CD14-positive monocyte (primary cell): ENCODE measurements at regions not wholly inside any gene's neighbourhood (a gene's known extent, or its start where the extent isn't known, plus 50 kb on each side); places are given as distances from the start of the nearest gene placed in this dataset.

Experiments
- DNase-seq, 3 donors: peaks; one replicate each; pipeline ENCODE4 v3.0.0-alpha.2; 2011 to 2022
- H2AFZ ChIP-seq: 2 replicates; pipeline ENCODE4 v1.6.0; 2012; ENCODE audit warnings: mild to moderate bottlenecking, low read depth, low read length, inconsistent platforms; ENCODE audit not compliant: insufficient read depth, poor library complexity, severe bottlenecking
- H3K27ac ChIP-seq, 2 donors: 1 replicate in 1 of 2; 2 replicates in 1 of 2; pipeline ENCODE4 v1.5.1; 2012 to 2013; ENCODE audit warnings: low read length in 2 of 2, control low read depth in 1 of 2, inconsistent platforms in 1 of 2, low read depth in 1 of 2, mild to moderate bottlenecking in 1 of 2
- H3K27me3 ChIP-seq, 2 donors: one replicate each; pipeline versions ENCODE4 v1.6.0 to v1.6.1; 2011 to 2013; ENCODE audit warnings: low read length in 2 of 2; ENCODE audit not compliant: control insufficient read depth in 2 of 2, insufficient read depth in 2 of 2
- H3K36me3 ChIP-seq, 2 donors: replicated peaks in 1 of 2; 1 replicate in 1 of 2; 2 replicates in 1 of 2; pipeline versions ENCODE4 v1.5.1 to v1.6.1; 2012 to 2013; ENCODE audit warnings: low read length in 2 of 2, control low read depth in 1 of 2, inconsistent platforms in 1 of 2, mild to moderate bottlenecking in 1 of 2; ENCODE audit not compliant: insufficient read depth in 2 of 2, control insufficient read depth in 1 of 2
- H3K4me1 ChIP-seq, 2 donors: 1 replicate in 1 of 2; 2 replicates in 1 of 2; pipeline versions ENCODE4 v1.5.1 to v1.6.1; 2012 to 2013; ENCODE audit warnings: low read length in 2 of 2, control low read depth in 1 of 2, inconsistent platforms in 1 of 2, mild to moderate bottlenecking in 1 of 2, moderate library complexity in 1 of 2; ENCODE audit not compliant: insufficient read depth in 2 of 2, control insufficient read depth in 1 of 2
- H3K4me2 ChIP-seq: replicated peaks from 2 replicates; pipeline ENCODE3; 2012; ENCODE audit warnings: low read length, moderate library complexity, mild to moderate bottlenecking; ENCODE audit not compliant: poor library complexity, severe bottlenecking; ENCODE audit errors: extremely low read depth
- H3K4me3 ChIP-seq, 3 experiments: fragments of 200-600 bp in 1 of 3; sonication (generic) in 1 of 3; replicated peaks in 1 of 3; 1 replicate in 2 of 3; 2 replicates in 1 of 3; pipeline ENCODE4 v1.5.1; 2011 to 2013; ENCODE audit warnings: low read length in 3 of 3, mild to moderate bottlenecking in 3 of 3, control low read depth in 2 of 3, low read depth in 2 of 3, inconsistent platforms in 1 of 3, moderate library complexity in 1 of 3
- H3K79me2 ChIP-seq: 2 replicates; pipeline ENCODE4 v1.6.0; 2012; ENCODE audit warnings: mild to moderate bottlenecking, control low read depth, inconsistent platforms, low read length, moderate library complexity; ENCODE audit not compliant: insufficient read depth
- H3K9ac ChIP-seq: 2 replicates; pipeline ENCODE4 v1.6.0; 2017; ENCODE audit warnings: low read length, mild to moderate bottlenecking; ENCODE audit not compliant: insufficient read depth, poor library complexity, severe bottlenecking
- H3K9me3 ChIP-seq, 2 donors: replicated peaks in 1 of 2; 1 replicate in 1 of 2; 2 replicates in 1 of 2; pipeline versions ENCODE4 v1.5.1 to v1.6.1; 2012 to 2013; ENCODE audit warnings: low read length in 2 of 2, control low read depth in 1 of 2; ENCODE audit not compliant: control insufficient read depth in 1 of 2, insufficient read depth in 1 of 2
- H4K20me1 ChIP-seq: 2 replicates; pipeline ENCODE4 v1.6.0; 2012; ENCODE audit warnings: mild to moderate bottlenecking, low read length, control low read depth, moderate library complexity; ENCODE audit not compliant: insufficient read depth
- H3K27ac Mint-ChIP-seq, 7 donors: one replicate each; pipeline ENCODE4 v1.8.0; 2020; ENCODE audit warnings: mild to moderate bottlenecking in 7 of 7, mixed read lengths in 7 of 7, moderate library complexity in 6 of 7, inconsistent platforms in 2 of 7
- H3K27me3 Mint-ChIP-seq, 3 donors: one replicate each; pipeline ENCODE4 v1.8.0; 2021 to 2022; ENCODE audit warnings: low read depth in 3 of 3, mild to moderate bottlenecking in 3 of 3, mixed read lengths in 3 of 3, moderate library complexity in 3 of 3, inconsistent platforms in 1 of 3
- H3K36me3 Mint-ChIP-seq, 2 donors: one replicate each; pipeline ENCODE4 v1.8.0; 2020; ENCODE audit warnings: mixed read lengths in 2 of 2, inconsistent platforms in 1 of 2, mild to moderate bottlenecking in 1 of 2
- H3K4me1 Mint-ChIP-seq: one replicate; pipeline ENCODE4 v1.8.0; 2020; ENCODE audit warnings: mild to moderate bottlenecking, mixed read lengths
- H3K4me3 Mint-ChIP-seq, 2 donors: one replicate each; pipeline ENCODE4 v1.8.0; 2020; ENCODE audit warnings: mild to moderate bottlenecking in 2 of 2, mixed read lengths in 2 of 2, moderate library complexity in 1 of 2
- H3K9me3 Mint-ChIP-seq, 7 donors: one replicate each; pipeline ENCODE4 v1.8.0; 2020 to 2022; ENCODE audit warnings: mixed read lengths in 7 of 7, mild to moderate bottlenecking in 6 of 7, moderate library complexity in 6 of 7, inconsistent platforms in 2 of 7
- CTCF ChIP-seq: fragments of 200-600 bp; IDR thresholded peaks from one replicate; pipeline ENCODE4 v1.8.0; 2022; ENCODE audit warnings: antibody characterized with exemption, mild to moderate bottlenecking
- WGBS: methylation state at CpG from one replicate; pipeline ENCODE4 v1.1.5; 2013; ENCODE audit warnings: missing lambda C conversion rate; ENCODE audit not compliant: insufficient coverage; 5-methylcytosine and 5-hydroxymethylcytosine counted together
- intact Hi-C, 2 donors: fragments of 100-400 bp; cut with micrococcal nuclease; formaldehyde crosslinking; loops; one replicate each; pipeline versions ENCODE4 v1.15.0 to v1.15.1; 2023

- H3K4me1 Mint-ChIP-seq: no peaks in the 10 kb centered on the region
- H3K4me3 Mint-ChIP-seq: no peak overlapping the region
- Histone ChIP-seq H3K79me2 (no peaks in the 10 kb centered on the region), H4K20me1 (no peaks in the 10 kb centered on the region), H3K9me3 (peaks cover 10 to 24% of the 10 kb centered on the region in 2 donors), H3K9ac (no peak overlapping the region), H3K36me3 (no peaks in the 10 kb centered on the region), H3K27me3 (peaks cover 0 to 14% of the 10 kb centered on the region in 2 donors), H3K27ac (no peak overlapping the region), H3K4me3 (no peak overlapping the region), H3K4me2 (no peak overlapping the region), H3K4me1 (no peaks in the 10 kb centered on the region), H2AFZ (no peak overlapping the region)
- no peak for DNase-seq
- peaks cover 10 to 21% (median 11%) of the 10 kb centered on the region in 7 donors for H3K9me3 Mint-ChIP-seq
- no peaks in the 10 kb centered on the region for H3K36me3 Mint-ChIP-seq
- no peak overlapping the region for H3K27ac Mint-ChIP-seq
- no peak for TF ChIP-seq CTCF
- H3K27me3 Mint-ChIP-seq: peaks cover 14 to 23% (median 20%) of the 10 kb centered on the region in 3 donors
- WGBS: 81% methylated on average over 1 of the region's 1 CpG
- intact Hi-C loops: no loop called here
These were observed 69.3 kb upstream of the NKX1-1 start for GRCh38 chr4:1475277-1476139.

- H3K36me3 ChIP-seq: no peaks in the 10 kb centered on the region
- no peaks in the 10 kb centered on the region for H3K4me1 ChIP-seq
- intact Hi-C loops: no loop called here
- H3K79me2 ChIP-seq: no peaks in the 10 kb centered on the region
- no peaks in the 10 kb centered on the region for H3K4me1 Mint-ChIP-seq
- no peak for DNase-seq
- peaks cover 14 to 23% (median 20%) of the 10 kb centered on the region in 3 donors for H3K27me3 Mint-ChIP-seq
- no peaks in the 10 kb centered on the region for H4K20me1 ChIP-seq
- H3K9me3 Mint-ChIP-seq: peaks cover 1 to 10% (median 4%) of the 10 kb centered on the region in 7 donors
- no peak overlapping the region for H3K4me2 ChIP-seq
- no peak overlapping the region for H3K4me3 ChIP-seq
- WGBS: 83% methylated on average over 14 of the region's 14 CpGs
- TF ChIP-seq CTCF: no peak
- no peak overlapping the region for H3K27ac ChIP-seq
- no peak overlapping the region for H3K4me3 Mint-ChIP-seq
- H3K9me3 ChIP-seq: peaks cover 0 to 14% of the 10 kb centered on the region in 2 donors
- no peak overlapping the region for H2AFZ ChIP-seq
- H3K27ac Mint-ChIP-seq: no peak overlapping the region
- H3K9ac ChIP-seq: no peak overlapping the region
- peaks cover 0 to 14% of the 10 kb centered on the region in 2 donors for H3K27me3 ChIP-seq
- no peaks in the 10 kb centered on the region for H3K36me3 Mint-ChIP-seq
These were observed 68.2 kb upstream of the NKX1-1 start for GRCh38 chr4:1474126-1475090.
